Sigmoid colon (tissue), 6 donors: ENCODE measurements at regions not wholly inside any gene's neighbourhood (a gene's known extent, or its start where the extent isn't known, plus 50 kb on each side); places are given as distances from the start of the nearest gene placed in this dataset.

Source experiments
- DNase-seq: peaks from one replicate; pipeline ENCODE4 v3.0.0-alpha.2; 2019
- H3K27ac ChIP-seq, 4 donors: fragments of 200-600 bp; sonication (generic); one replicate each; pipeline ENCODE4 v1.5.1; 2016 to 2019; ENCODE audit warnings: mild to moderate bottlenecking in 1 of 4
- H3K27me3 ChIP-seq, 3 donors: fragments of 200-600 bp; sonication (generic); one replicate each; pipeline ENCODE4 v1.5.1; 2019; ENCODE audit warnings: mild to moderate bottlenecking in 1 of 3
- H3K36me3 ChIP-seq, 4 donors: fragments of 200-600 bp; sonication (generic); one replicate each; pipeline ENCODE4 v1.5.1; 2016 to 2019
- H3K4me1 ChIP-seq, 4 donors: fragments of 200-600 bp; sonication (generic); one replicate each; pipeline ENCODE4 v1.5.1; 2017 to 2019
- H3K4me3 ChIP-seq, 4 donors: fragments of 200-600 bp; sonication (generic); one replicate each; pipeline ENCODE4 v1.5.1; 2017 to 2019; ENCODE audit warnings: mild to moderate bottlenecking in 2 of 4, moderate library complexity in 1 of 4
- H3K9me3 ChIP-seq, 4 donors: fragments of 200-600 bp in 3 of 4; sonication (generic) in 3 of 4; one replicate each; pipeline versions ENCODE4 v1.5.1 to v1.6.1; 2013 to 2019
- EP300 ChIP-seq, 4 donors: sonication (generic); formaldehyde crosslinking; IDR thresholded peaks; one replicate each; pipeline ENCODE4 v1.6.1; 2017; ENCODE audit warnings: antibody characterized with exemption in 4 of 4
- POLR2A ChIP-seq, 2 donors: fragments of 450-650 bp; IDR thresholded peaks; one replicate each; pipeline ENCODE4 v1.6.1; 2016; ENCODE audit warnings: antibody characterized with exemption in 2 of 2, mild to moderate bottlenecking in 2 of 2, moderate library complexity in 2 of 2
- POLR2AphosphoS5 ChIP-seq, 4 donors: sonication (generic); formaldehyde crosslinking; IDR thresholded peaks; one replicate each; pipeline ENCODE4 v1.6.1; 2017; ENCODE audit warnings: antibody characterized with exemption in 4 of 4
- WGBS, 2 donors: extraction: QIAGEN DNeasy Blood & Tissue Kit; methylation state at CpG; one replicate each; pipeline ENCODE4 v1.1.7; 2013; 5-methylcytosine and 5-hydroxymethylcytosine counted together
- intact Hi-C: fragments of 100-400 bp; cut with DNase I; formaldehyde crosslinking; loops from one replicate; pipeline ENCODE4 v1.15.1; 2023
- TF ChIP-seq, protein P1 (sequence below), 4 experiments: fragments of 450-650 bp in 3 of 4; fragments of 200-600 bp in 1 of 4; IDR thresholded peaks; one replicate each; pipeline ENCODE4 v1.5.1; 2016 to 2019; ENCODE audit warnings: antibody characterized with exemption in 4 of 4, mild to moderate bottlenecking in 3 of 4, moderate library complexity in 2 of 4
- donor health status: healthy with polysubstance abuse.
- donor health status: healthy.

DNA sequence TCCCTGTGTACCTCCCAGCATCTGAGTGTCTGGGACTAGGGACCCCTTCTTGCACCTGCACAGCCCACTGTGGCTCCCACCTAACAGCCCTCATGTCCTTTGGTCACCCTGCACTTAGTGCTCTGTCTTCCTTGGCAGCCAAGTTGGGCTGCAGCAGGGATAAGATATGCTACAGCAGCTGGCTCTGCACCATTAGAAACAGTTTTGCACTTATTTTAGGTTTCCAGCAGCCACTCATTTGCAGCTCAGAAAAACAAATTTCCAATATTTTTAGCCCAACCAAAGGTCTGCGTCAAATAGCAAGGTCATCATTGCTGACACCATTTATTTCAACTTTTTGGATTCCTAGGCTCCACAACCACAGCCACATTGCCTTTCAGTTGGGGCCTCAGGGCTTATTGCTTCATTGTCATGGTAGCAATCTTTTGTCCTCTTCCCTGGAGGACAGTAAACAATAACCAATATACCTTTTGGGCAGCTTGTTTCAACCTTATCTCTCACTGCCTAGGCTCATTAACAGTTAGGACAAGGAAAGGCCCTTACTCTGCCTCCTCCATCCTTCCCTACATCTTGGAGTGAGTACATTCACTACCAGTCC is 263.9 kb downstream of the COX7C start:
- no peak overlapping the region for H3K27ac ChIP-seq
- no peaks in the 10 kb centered on the region for H3K36me3 ChIP-seq
- no peaks in the 10 kb centered on the region for H3K27me3 ChIP-seq
- intact Hi-C loops, result no loop called here
- no peak for DNase-seq
- no peak for TF ChIP-seq POLR2AphosphoS5 (IDR thresholded peaks at IDR 0.05)
- no peak for TF ChIP-seq POLR2A (IDR thresholded peaks at IDR 0.05)
- no peak for TF ChIP-seq EP300 (IDR thresholded peaks at IDR 0.05)
- TF ChIP-seq, protein P1, sequence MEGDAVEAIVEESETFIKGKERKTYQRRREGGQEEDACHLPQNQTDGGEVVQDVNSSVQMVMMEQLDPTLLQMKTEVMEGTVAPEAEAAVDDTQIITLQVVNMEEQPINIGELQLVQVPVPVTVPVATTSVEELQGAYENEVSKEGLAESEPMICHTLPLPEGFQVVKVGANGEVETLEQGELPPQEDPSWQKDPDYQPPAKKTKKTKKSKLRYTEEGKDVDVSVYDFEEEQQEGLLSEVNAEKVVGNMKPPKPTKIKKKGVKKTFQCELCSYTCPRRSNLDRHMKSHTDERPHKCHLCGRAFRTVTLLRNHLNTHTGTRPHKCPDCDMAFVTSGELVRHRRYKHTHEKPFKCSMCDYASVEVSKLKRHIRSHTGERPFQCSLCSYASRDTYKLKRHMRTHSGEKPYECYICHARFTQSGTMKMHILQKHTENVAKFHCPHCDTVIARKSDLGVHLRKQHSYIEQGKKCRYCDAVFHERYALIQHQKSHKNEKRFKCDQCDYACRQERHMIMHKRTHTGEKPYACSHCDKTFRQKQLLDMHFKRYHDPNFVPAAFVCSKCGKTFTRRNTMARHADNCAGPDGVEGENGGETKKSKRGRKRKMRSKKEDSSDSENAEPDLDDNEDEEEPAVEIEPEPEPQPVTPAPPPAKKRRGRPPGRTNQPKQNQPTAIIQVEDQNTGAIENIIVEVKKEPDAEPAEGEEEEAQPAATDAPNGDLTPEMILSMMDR (IDR thresholded peaks at IDR 0.05), result no peak
- no peaks in the 10 kb centered on the region for H3K4me1 ChIP-seq
- WGBS, 2 donors, result 93 to 94% methylated on average over 1 of the region's 1 CpG
- H3K9me3 ChIP-seq, result no peaks in the 10 kb centered on the region
- no peak overlapping the region for H3K4me3 ChIP-seq

DNA sequence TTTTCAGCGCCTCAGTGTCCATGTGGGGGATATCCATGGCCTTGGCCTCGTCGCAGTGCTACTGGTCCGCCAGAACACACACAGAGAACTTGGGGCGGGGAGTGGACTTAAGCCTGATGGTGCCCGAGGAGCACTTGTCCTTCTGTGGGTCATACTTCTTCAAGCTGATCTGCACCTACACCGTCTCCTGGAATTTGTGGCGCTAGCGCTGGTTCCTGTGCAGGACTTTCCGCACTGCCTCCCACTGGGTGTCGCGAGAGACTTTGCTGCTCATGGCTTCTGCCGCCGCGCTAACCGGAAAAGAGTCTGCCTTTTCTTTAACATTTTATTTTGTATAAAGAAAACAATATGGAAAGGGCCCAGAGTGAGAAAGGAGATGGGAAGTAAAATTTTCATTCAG is 266.9 kb downstream of the COX7C start:
- H3K4me1 ChIP-seq, result no peaks in the 10 kb centered on the region
- intact Hi-C loops, result no loop called here
- H3K27me3 ChIP-seq, result no peaks in the 10 kb centered on the region
- no peaks in the 10 kb centered on the region for H3K36me3 ChIP-seq
- no peak for DNase-seq
- H3K4me3 ChIP-seq, result no peak overlapping the region
- 94 to 95% methylated on average over 16 of the region's 16 CpGs for WGBS, 2 donors
- H3K9me3 ChIP-seq, result no peaks in the 10 kb centered on the region
- no peak overlapping the region for H3K27ac ChIP-seq
- TF ChIP-seq POLR2A (IDR thresholded peaks at IDR 0.05) (no peak), POLR2AphosphoS5 (IDR thresholded peaks at IDR 0.05) (no peak), EP300 (IDR thresholded peaks at IDR 0.05) (no peak)
- TF ChIP-seq, protein P1 (IDR thresholded peaks at IDR 0.05), result no peak

DNA sequence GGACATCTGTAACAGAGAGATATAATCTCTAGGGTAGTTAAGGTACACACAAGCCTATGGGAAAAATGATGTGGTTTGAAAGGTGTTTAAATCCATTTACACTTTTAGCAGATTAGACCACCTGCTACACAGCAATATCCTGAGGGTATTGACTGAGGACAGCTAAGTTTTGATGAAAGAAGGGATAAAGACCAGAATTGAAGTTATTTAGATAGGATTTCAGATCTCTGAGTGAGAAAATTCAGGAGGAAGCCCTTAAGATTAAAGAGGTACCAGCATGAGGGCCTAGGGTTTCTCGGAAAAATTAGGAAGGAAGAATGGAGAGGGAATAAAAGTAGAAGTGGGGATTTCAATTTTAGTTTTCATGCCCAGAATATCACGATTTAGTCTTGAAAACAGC is 267.3 kb downstream of the COX7C start:
- intact Hi-C loops, result no loop called here
- no peak overlapping the region for H3K27ac ChIP-seq
- no peaks in the 10 kb centered on the region for H3K4me1 ChIP-seq
- no peaks in the 10 kb centered on the region for H3K27me3 ChIP-seq
- H3K4me3 ChIP-seq, result no peak overlapping the region
- H3K9me3 ChIP-seq, result no peaks in the 10 kb centered on the region
- WGBS, 2 donors, result 83 to 85% methylated on average over 2 of the region's 2 CpGs
- DNase-seq, result no peak
- H3K36me3 ChIP-seq, result no peaks in the 10 kb centered on the region
- TF ChIP-seq EP300 (IDR thresholded peaks at IDR 0.05) (no peak), POLR2AphosphoS5 (IDR thresholded peaks at IDR 0.05) (no peak), POLR2A (IDR thresholded peaks at IDR 0.05) (no peak)
- TF ChIP-seq, protein P1 (IDR thresholded peaks at IDR 0.05), result no peak

DNA sequence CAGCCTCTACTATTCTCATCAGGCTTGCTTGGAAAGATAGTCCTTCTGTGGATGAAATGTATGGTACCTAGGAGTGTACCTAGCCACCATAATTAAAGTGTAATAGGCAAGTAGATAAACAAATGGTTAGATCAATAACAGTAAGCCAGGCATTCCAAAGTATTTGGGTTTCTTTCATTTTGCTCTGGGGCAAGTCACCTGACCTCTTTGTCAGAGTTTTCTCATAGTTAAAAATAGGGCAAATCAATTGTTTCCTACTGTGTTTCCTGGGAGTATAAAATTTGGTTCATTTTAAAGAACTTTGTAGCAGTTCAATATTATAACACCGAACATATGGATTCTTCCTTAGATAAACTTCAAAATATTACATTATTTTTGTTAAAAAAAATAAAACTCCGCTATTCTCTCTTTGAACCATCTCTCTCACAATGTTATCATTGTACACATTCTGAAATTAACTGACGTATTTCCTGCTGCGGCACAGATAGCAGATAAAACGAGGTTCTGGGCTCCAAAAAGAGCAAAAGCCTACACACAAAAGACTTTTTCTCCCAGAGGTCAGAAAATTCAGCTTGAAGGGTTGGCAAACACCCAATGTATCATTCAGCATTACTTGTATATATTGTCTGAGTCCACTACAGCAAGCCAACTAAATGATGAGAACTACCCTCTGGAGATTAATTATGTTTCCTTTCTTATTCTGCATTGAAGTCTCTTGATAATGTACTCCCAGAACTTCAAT is 267.9 kb downstream of the COX7C start:
- Histone ChIP-seq H3K4me1 (no peaks in the 10 kb centered on the region), H3K27ac (no peak overlapping the region), H3K36me3 (no peaks in the 10 kb centered on the region), H3K9me3 (no peaks in the 10 kb centered on the region), H3K27me3 (no peaks in the 10 kb centered on the region), H3K4me3 (no peak overlapping the region)
- TF ChIP-seq EP300 (IDR thresholded peaks at IDR 0.05), result no peak
- TF ChIP-seq, protein P1 (IDR thresholded peaks at IDR 0.05), result no peak
- no peak for TF ChIP-seq POLR2A (IDR thresholded peaks at IDR 0.05)
- TF ChIP-seq POLR2AphosphoS5 (IDR thresholded peaks at IDR 0.05), result no peak
- intact Hi-C loops, result no loop called here
- no peak for DNase-seq
- WGBS, 2 donors, result 57 to 60% methylated on average over 5 of the region's 5 CpGs
